ENCODE measurements at regions not wholly inside any gene's neighbourhood (a gene's known extent, or its start where the extent isn't known, plus 50 kb on each side); places are given as distances from the start of the nearest gene placed in this dataset.

- TF ChIP-seq CTCF (IDR thresholded peaks at IDR 0.05) (no peak), POLR2A (IDR thresholded peaks at IDR 0.05; ENCODE audit: low read depth) (no peak)
Observed at GRCh38 chr12:18819484-18819883, 81.6 kb downstream of the CAPZA3 start.
